ENCODE measurements at regions not wholly inside any gene's neighbourhood (a gene's known extent, or its start where the extent isn't known, plus 50 kb on each side); places are given as distances from the start of the nearest gene placed in this dataset.
A peak's percentile ranks its signal among the peaks of the same experiment; 100 is the strongest.

DNA sequence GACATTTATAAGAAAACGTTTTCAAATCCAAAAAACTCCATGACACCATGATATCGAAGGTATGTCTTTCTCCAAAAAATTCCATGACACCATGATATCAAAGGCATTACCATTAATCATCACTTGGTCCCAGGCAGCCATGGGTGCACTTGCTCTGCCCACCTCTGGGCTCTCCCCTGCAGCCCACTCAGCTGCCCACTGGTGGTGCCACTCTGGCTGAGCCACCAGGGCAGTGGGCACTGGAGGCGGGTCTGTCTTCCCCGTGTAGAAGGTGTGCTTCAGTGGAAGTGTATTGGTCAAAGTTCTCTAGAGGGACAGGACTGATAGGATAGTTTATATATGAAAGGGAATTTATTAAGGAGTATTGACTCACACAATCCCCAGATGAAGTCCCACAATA lies 240.4 kb downstream of the KLF6 start:
- ATAC-seq = no peak
- Histone ChIP-seq H3K27ac (no peak overlapping the region), H3K36me3 (no peaks in the 10 kb centered on the region), H3K27me3 (no peaks in the 10 kb centered on the region), H3K9me3 (no peaks in the 10 kb centered on the region), H3K4me3 (no peak overlapping the region), H3K4me1 (no peaks in the 10 kb centered on the region)
- TF ChIP-seq POLR2A (IDR thresholded peaks at IDR 0.05) = no peak
- TF ChIP-seq, protein P1, sequence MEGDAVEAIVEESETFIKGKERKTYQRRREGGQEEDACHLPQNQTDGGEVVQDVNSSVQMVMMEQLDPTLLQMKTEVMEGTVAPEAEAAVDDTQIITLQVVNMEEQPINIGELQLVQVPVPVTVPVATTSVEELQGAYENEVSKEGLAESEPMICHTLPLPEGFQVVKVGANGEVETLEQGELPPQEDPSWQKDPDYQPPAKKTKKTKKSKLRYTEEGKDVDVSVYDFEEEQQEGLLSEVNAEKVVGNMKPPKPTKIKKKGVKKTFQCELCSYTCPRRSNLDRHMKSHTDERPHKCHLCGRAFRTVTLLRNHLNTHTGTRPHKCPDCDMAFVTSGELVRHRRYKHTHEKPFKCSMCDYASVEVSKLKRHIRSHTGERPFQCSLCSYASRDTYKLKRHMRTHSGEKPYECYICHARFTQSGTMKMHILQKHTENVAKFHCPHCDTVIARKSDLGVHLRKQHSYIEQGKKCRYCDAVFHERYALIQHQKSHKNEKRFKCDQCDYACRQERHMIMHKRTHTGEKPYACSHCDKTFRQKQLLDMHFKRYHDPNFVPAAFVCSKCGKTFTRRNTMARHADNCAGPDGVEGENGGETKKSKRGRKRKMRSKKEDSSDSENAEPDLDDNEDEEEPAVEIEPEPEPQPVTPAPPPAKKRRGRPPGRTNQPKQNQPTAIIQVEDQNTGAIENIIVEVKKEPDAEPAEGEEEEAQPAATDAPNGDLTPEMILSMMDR (IDR thresholded peaks at IDR 0.05 in 4 of 5, conservative IDR thresholded peaks at IDR 0.05 in 1 of 5) = no peak
- no peak for DNase-seq
- intact Hi-C loops (cut with DNase I; ENCODE audit: low total_unique reads) (no loop called here), in situ Hi-C loops (cut with MboI; ENCODE audit: low sequenced_read_pairs in 4 of 4) (no loop called here)

DNA sequence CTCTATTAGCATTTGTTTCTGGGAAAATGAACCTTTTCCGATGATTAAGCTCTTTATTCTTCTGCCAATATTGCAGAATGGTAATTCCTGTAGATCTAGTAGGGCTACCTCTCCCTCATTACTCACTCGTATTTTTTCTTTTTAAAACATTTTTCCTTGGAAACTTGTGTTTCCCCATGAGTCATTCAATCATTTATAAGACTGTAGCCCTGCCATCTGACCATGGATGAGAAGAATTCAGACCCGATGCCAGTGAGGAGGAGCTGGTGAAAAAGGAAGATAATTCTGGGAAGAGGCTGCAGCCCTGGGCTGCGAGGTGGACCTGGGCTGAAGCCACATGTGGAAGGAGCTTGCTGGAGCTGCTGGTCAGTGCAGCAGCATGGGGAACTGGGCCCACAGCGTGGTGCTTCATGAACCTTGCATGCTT lies 242.8 kb downstream of the KLF6 start:
- Histone ChIP-seq H3K27me3 (no peaks in the 10 kb centered on the region), H3K27ac (no peak overlapping the region), H3K4me1 (peaks cover 0 to 5% of the 10 kb centered on the region in 2 donors), H3K9me3 (no peaks in the 10 kb centered on the region), H3K36me3 (no peaks in the 10 kb centered on the region), H3K4me3 (no peak overlapping the region)
- ATAC-seq = no peak
- TF ChIP-seq POLR2A (IDR thresholded peaks at IDR 0.05) = no peak
- TF ChIP-seq, protein P1 (IDR thresholded peaks at IDR 0.05 in 4 of 5, conservative IDR thresholded peaks at IDR 0.05 in 1 of 5) = no peak
- in situ Hi-C loops (cut with MboI; ENCODE audit: low sequenced_read_pairs in 4 of 4) = no loop called here
- intact Hi-C loops (cut with DNase I; ENCODE audit: low total_unique reads) = no loop called here
- DNase-seq = no peak

DNA sequence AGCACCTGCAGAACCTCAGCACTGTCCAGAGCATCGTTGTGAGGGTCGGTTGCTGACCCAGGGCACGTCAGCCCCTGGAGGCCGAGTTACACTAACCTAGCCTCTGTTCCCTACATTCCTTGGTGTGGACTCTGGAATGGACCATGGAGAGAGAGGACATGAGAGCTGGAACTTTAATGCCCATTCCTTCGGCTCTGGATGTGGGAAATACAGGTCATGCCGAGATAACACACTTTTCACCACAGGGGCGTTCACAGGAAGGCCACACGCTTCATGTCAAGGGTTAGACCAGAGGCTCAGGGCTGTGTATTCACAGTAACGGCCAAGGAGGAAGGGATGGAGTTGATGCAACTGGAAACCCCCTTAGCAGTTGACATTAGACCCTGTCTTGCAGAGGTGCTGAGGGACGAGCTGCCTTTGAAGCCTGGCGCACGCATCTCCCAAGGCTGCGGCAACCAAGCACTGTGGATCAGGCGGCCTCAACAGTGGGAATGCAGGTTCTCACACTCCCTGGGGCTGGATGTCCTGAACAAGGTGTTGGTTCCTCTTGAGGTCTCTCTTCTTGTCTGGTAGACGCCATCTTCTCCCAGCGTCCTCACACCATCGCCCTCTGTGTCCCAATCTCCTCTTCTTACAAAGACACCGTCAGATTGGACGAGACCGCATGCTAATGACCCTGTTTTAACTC lies 245.2 kb downstream of the KLF6 start:
- in situ Hi-C loops (cut with MboI; ENCODE audit: low sequenced_read_pairs in 4 of 4) (no loop called here), intact Hi-C loops (cut with DNase I; ENCODE audit: low total_unique reads) (no loop called here)
- DNase-seq = no peak
- no peak for ATAC-seq
- no peak overlapping the region for H3K4me3 ChIP-seq
- no peaks in the 10 kb centered on the region for H3K27me3 ChIP-seq
- H3K9me3 ChIP-seq = no peaks in the 10 kb centered on the region
- H3K27ac ChIP-seq = peak overlapping the region in 1 of 4 donors; percentile 42
- peaks cover 0 to 5% of the 10 kb centered on the region in 2 donors for H3K4me1 ChIP-seq
- TF ChIP-seq, protein P1 (IDR thresholded peaks at IDR 0.05 in 4 of 5, conservative IDR thresholded peaks at IDR 0.05 in 1 of 5) = no peak
- no peaks in the 10 kb centered on the region for H3K36me3 ChIP-seq

DNA sequence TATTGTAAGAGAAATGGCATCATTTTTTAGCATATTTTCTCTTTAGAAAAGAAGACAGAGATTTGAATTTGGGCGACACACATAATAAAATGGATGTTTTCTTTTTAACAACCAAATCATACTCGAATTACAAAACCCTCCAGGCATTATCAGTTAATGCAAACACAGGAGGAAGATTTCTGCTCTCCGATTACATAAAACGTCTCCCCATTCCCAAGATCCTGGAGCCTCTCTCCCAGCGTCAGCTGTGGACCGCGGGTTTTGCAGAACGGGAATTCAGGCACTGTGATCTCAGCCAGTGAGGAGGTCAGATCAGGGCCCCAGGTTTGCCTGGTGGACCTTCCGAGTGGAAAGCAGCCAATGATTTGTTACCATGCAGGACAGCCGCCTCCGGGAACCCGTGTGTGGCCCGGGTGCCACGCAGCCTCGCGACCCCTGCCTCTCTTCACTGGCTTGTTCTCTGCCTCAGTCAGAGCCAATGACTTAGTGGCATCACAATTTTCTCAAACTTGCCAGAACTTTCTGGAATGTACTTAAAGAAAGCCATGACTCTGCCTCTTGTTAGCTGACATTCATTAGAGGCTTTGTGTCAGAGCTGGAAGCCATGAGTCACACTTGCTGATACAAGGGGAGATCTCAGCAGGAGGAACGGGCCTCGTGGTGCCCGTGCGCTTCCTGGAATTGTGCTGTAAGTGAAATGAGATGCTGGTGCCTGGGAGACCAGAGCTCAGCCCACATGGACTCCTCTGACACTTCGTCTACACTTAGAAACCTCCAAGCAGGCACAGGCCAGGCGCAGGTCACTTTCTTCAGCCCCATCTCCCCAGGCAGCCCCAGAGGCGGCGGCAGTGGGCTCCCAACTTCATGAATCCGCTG lies 246.1 kb downstream of the KLF6 start:
- TF ChIP-seq POLR2A (IDR thresholded peaks at IDR 0.05) = no peak
- TF ChIP-seq, protein P1 (IDR thresholded peaks at IDR 0.05 in 4 of 5, conservative IDR thresholded peaks at IDR 0.05 in 1 of 5) = no peak
- H3K27ac ChIP-seq = peak overlapping the region in 2 of 4 donors; percentile 42 to 44
- in situ Hi-C loops (cut with MboI; ENCODE audit: low sequenced_read_pairs in 4 of 4) = no loop called here
- no peaks in the 10 kb centered on the region for H3K27me3 ChIP-seq
- peaks cover 0 to 5% of the 10 kb centered on the region in 2 donors for H3K4me1 ChIP-seq
- H3K4me3 ChIP-seq = no peak overlapping the region
- H3K9me3 ChIP-seq = no peaks in the 10 kb centered on the region
- H3K36me3 ChIP-seq = no peaks in the 10 kb centered on the region
- no peak for DNase-seq
- ATAC-seq = peak; percentile 69 to 77
- intact Hi-C loops (cut with DNase I; ENCODE audit: low total_unique reads) = no loop called here

Measured in gastrocnemius medialis (tissue), 4 donors.